AML-193 (cell line): ENCODE measurements at regions not wholly inside any gene's neighbourhood (a gene's known extent, or its start where the extent isn't known, plus 50 kb on each side); places are given as distances from the start of the nearest gene placed in this dataset.
"Not testable (repeated sequence)": the region's sequence is repeated elsewhere in the genome, so short reads cannot be mapped to it uniquely, and the experiment has no call there.

Experiments
- DNase-seq, 2 experiments: peaks; one replicate each; lab custom pipeline; 2025; lab: John Stamatoyannopoulos, UW

DNA sequence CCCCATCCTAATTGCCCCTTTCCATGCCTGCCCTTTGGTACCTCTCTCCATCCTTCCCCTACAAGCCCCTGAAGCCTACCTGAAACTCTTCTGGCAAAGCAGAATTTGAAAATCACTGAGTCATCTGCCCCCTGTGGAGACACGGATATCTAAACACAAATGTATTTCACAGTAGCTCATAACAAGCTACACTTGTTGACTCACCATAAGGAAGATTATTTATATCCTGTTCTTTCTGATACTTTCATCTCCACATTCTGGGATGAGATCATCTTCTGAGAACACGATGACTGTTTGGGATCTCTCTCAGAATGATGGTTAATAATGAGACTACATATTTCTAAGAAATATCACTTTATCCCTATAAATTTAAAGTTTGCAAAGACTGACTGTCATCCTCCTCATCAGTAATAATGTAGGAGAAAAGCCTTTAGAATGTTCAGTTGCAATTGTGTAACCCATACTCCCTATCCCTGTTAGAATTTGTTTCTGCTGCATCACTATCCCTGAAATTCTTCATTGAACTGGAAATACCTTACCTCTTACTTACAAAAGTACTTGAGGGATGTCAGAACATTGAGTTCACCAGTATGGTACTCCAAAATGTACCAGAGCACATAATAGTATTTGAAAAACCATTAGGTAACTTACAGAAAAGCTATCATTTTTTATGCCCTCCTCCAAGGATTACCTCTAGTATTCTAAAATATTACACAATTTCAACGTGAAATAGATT lies 116.1 kb upstream of the IL12A start:
- DNase-seq = no peak

DNA sequence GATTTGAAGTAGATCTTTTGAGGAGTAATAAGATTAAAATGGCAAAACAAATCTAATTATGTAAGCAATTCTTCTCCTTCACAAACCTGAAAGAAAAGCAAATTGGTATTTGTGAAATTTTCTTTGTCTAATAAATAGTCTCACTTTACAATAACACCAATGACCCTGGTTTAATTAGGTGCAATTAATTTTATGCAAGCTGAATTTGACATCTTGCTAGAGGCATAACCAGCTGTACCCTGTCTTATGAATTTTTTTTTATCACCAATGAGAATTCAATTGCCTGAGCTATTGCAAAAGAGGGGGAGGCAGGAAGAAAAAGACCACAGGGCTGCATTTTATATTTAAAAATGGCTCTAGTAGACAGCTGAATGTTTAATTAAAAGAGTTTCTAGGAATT lies 113.5 kb upstream of the IL12A start:
- peak in 1 of 2 experiments; percentile 24 for DNase-seq

DNA sequence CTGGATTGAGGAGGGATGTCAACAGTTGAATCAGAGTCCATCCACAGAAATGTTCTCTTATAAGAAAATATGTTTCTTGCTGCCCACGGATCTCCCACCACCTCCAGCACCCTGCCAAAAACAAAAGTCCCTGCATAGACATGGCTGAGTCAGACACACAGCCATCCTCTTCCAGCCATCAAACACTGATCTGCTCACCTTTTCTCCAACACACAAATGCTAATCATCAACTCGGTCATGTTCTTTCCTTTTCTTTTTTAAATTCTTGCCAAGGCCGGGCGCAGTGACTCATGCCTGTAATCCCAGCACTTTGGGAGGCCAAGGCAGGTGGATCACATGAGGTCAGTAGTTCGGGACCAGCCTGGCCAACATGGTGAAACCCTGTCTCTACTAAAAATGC lies 110.7 kb upstream of the IL12A start:
- DNase-seq = no peak

GRCh38 chr3:159879146-159879545 lies 109.5 kb upstream of the IL12A start:
- no peak for DNase-seq

DNA sequence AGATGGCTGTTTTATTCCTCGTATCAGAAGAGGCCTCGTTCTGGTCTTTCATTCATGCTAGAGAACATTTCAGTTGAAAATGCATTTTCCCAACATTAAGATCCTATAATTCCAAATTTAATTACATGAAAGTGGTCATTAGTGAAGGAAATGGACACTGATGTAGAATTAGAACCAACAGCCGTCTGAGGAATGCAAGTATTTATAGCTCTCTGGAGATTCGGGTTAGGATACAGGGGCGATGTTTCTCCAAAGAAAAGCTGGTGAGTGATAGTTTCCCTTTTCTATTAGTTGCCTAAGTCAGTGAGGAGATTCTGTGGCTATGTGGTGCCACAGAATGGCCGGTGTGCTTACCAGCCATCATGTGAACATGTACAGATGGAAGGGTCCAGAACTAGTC lies 109.0 kb upstream of the IL12A start:
- DNase-seq = no peak

DNA sequence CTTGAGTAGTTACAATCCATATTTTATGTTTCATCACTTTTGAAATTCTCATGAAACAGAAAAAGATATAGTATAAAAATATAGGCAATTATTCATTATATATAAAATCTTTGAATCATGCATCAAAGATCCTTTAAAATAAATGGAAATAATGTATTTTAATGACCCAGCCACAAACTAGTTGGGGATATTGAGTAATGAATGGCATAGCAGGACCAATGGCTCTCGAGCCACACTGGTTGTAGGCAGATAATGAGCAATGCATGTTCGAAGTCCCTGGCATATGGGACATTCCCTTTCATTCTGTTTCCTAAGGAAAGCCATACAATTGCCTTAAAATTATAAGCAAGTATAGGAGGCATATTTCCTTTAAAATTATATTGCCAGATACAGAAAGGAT lies 107.4 kb upstream of the IL12A start:
- DNase-seq = peak in 1 of 2 experiments; percentile 25

DNA sequence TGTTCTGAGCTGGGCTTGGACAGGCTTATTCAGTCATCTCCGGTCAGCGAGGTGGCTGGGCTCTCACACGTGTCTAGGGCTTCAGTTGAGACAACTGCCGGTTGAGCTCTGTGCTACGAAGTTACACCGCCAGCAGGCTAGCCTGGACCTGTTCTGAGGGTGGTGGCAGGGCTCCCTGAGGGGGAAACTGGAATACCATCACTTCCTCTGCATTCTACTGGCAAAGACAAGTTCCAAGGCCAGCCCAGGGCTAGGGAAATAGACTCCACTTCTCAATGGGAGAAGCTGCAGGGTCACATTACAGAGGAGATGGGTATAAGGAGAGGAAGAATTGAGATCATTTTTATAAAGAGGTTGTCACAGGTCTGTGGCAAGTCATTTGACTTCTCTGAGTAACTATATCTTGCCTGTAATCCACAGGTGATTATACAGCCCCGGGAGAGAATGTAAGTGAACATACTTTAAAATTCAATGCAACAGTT lies 106.8 kb upstream of the IL12A start:
- DNase-seq = no peak

DNA sequence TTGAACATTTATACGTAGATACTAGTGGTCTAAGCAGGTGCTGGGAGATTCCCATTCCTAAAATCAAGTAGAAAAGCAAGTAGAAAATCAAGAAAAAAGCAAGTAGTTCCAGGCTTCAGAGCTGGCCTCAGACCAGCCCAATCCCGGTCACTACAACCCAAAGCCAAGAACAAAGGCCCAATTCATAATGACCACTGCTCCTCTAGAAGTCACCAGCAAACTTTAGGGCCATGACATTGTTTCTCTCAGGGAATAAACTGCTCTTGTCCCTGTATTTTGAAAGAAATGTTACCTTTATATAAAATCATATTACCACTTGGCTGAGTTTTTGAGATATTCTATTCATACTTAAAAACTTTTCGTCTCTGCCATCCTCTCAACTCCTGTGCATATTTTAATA lies 106.3 kb upstream of the IL12A start:
- no peak for DNase-seq

DNA sequence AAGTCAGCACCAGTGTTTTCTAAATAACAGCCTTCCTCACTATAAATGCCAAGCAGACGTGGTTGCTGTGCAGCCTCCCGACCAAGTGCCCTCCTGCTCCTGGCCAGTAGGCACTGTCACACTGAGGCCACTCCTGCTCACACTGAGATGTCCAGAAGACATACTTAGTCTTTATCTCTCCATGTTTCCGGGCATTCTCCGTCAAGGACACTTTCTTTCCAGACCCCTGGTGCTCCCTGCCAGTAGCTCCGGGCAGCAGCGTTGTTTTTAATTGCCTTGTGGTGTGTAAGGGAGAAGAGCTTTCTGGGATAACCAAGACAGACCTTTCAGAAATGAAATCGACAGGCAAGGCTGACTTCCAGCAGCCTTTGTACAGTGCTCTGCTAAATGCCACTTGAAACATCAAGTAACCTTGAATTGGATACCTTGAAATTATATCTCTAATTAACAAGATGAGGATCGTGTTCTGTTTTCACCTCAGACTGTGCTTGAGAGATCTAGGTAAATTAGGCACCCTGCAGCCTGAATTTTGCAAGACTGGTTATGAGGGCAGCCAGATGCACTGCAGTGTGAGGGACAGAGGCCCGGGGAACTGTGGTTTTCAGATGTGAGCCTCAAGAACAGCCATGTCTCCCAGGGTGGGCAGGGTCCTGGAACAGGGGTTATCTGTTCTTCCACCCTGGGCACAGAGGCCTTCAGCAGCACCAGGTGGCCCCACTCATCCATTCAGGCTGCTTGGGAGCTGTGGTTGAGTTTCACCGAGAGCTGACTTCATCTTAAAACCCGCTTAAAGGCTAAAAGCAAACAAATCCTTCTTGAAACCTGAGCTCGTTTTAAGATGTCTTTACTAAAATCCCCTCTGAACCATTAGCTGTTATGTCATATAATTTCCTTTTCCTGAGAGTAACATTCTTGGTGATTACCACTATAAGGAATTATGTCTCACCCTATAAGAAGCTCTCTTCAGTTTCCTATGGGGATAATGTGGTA lies 105.5 kb upstream of the IL12A start:
- DNase-seq = no peak

- DNase-seq = peak; percentile 68 to 78
Observed at GRCh38 chr3:159884661-159885402, 103.8 kb upstream of the IL12A start.

DNA sequence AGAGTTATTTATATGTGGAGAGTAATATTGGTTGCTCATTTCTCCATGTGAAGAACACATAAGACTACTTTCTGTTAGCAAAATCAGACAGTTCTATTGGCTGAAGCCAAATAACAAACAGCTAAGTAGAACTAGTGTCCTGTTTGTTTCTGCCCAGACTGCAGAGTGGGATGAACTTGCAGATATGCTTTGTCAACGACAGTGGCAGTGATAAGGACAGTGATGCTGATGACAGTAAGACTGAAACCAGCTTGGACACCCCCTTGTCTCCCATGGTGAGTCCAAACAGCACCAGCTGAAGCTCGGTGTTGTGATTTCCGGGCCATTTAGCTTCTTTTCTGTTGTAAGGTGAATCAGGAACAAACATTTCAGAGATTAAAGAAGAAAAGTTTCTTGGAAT lies 102.6 kb upstream of the IL12A start:
- DNase-seq = no peak

- DNase-seq = not testable (repeated sequence)
Observed at GRCh38 chr3:159886530-159886929, 102.1 kb upstream of the IL12A start.

DNA sequence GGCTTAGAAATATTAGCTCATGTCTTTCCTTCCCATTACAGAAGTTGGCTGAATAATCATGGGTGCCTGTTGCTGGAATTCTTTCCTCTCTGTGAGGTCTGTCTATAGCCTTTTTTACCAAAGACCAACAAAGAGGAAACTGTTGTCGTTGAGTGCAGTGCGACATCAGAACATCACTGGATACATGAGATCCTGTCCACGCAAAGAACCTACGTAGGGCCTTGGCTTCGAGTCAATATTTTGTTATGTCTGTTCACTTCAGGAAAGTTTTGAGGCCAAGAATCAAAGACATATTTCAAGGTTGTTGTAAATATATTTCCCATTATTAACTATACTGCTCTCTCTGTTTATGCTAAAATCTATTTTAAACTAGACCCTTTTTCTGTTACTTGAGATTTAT lies 101.5 kb upstream of the IL12A start:
- no peak for DNase-seq

GRCh38 chr3:159887911-159888310 lies 100.7 kb upstream of the IL12A start:
- no peak for DNase-seq

GRCh38 chr3:159892171-159892795 lies 96.4 kb upstream of the IL12A start:
- DNase-seq = no peak

GRCh38 chr3:159892801-159893200 lies 95.8 kb upstream of the IL12A start:
- no peak for DNase-seq

GRCh38 chr3:159894386-159894785 lies 94.2 kb upstream of the IL12A start:
- DNase-seq = no peak

DNA sequence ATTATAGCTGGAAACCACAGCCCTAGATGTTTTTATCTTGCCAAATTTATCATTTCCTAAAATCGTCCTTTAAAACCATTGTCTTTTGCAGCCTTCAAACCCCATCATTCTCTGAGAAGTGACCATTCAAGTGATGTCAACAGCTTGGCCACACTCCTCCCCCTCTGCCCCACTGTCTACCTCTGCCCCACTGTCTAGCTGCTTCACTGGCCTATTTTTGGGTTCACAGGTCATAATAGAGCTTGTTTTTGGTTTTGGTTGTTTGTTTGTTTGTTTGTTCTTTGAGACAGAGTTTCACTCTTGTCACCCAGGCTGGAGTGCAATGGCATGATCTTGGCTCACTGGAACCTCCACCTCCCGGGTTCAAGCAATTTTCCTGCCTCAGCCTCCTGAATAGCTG lies 93.2 kb upstream of the IL12A start:
- DNase-seq = no peak

DNA sequence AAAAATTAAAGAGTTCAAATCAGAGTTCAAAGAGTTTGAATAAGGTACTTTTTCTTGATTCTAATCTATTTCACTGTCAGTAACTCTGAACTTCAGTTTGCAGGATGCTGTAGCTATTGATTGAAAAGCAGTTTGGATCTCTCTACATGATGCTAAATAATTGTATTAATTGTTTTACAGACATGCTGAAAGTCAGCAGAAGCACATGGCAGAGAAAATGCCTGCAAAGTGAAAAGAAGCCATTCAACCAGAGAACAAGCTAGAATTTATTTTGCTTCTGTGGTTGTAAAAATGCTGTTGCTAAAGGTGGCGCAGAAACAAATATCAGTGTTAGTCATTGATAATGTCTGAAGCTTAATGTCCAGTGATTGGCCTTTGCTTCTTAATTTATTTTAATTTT lies 92.1 kb upstream of the IL12A start:
- DNase-seq = no peak

DNA sequence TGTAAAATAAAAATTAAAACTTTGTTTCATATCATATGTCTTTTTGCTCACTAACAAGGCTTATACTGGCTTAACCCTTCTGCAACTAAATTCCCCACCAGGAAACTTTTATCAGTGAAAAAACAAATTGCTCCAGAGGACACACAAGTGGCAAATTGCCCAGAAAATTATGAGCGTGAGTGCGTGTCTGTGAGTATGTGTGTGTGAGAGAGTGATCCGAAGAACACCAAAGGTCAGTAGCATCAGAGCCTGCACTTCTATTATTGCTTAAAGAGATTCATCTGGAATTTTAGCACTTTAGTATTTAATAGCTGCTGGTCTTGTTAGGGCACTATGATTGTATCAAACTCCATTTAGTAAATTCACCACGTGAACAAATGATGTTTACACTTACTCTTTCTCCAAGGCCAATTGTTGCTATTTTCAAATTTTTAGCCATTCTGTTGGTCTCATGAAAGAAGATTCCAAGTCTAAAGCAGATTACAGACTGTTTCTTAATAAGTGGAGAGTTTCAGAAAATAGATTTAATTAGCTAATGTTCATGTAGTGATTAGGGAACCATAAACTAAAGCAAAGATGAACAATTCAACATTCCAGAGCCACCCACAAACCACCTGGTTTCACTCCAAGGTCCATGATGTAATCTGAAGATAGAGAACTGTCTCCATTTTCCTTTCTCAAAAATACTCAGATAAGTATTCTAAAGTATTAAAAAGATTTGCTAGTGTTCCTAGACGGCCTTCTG lies 91.1 kb upstream of the IL12A start:
- no peak for DNase-seq

- DNase-seq = no peak
Observed at GRCh38 chr3:159898147-159898546, 90.5 kb upstream of the IL12A start.
